Mesendoderm (in vitro differentiated cells): ENCODE measurements at regions not wholly inside any gene's neighbourhood (a gene's known extent, or its start where the extent isn't known, plus 50 kb on each side); places are given as distances from the start of the nearest gene placed in this dataset.
A peak's percentile ranks its signal among the peaks of the same experiment; 100 is the strongest.

ENCODE experiments used
- DNase-seq: peaks from one replicate; pipeline ENCODE4 v3.0.0; 2013
- H2AK5ac ChIP-seq: 2 replicates; pipeline ENCODE4 v1.6.1; 2013; ENCODE audit warnings: low read length, inconsistent platforms
- H2BK120ac ChIP-seq: 2 replicates; pipeline ENCODE4 v1.6.1; 2013; ENCODE audit warnings: low read depth, mild to moderate bottlenecking, low read length, moderate library complexity, mixed read lengths
- H2BK15ac ChIP-seq: replicated peaks from 2 replicates; pipeline ENCODE4 v1.6.1; 2013; ENCODE audit warnings: low read depth, mild to moderate bottlenecking, moderate library complexity
- H2BK5ac ChIP-seq: 2 replicates; pipeline ENCODE4 v1.6.1; 2013; ENCODE audit warnings: low read length, inconsistent platforms
- H3K18ac ChIP-seq: 2 replicates; pipeline ENCODE4 v1.6.1; 2013; ENCODE audit warnings: mild to moderate bottlenecking, low read length, mixed read lengths
- H3K23ac ChIP-seq: one replicate; pipeline ENCODE4 v1.6.1; 2013; ENCODE audit warnings: low read length
- H3K27ac ChIP-seq: 2 replicates; pipeline ENCODE4 v1.5.1; 2013; ENCODE audit warnings: low read depth, mild to moderate bottlenecking, inconsistent platforms, low read length, moderate library complexity
- H3K27me3 ChIP-seq: 2 replicates; pipeline ENCODE4 v1.6.1; 2013; ENCODE audit warnings: low read length, control low read depth, mild to moderate bottlenecking, inconsistent platforms; ENCODE audit not compliant: insufficient read depth, poor library complexity
- H3K36me3 ChIP-seq: 2 replicates; pipeline ENCODE4 v1.6.1; 2013; ENCODE audit warnings: low read length, inconsistent platforms; ENCODE audit not compliant: control insufficient read depth, insufficient read depth
- H3K4ac ChIP-seq: one replicate; pipeline ENCODE4 v1.6.1; 2013; ENCODE audit warnings: low read depth, mild to moderate bottlenecking, low read length, moderate library complexity
- H3K4me1 ChIP-seq: 2 replicates; pipeline ENCODE4 v1.6.1; 2013; ENCODE audit warnings: low read depth, low read length, inconsistent platforms; ENCODE audit not compliant: control insufficient read depth
- H3K4me2 ChIP-seq: 2 replicates; pipeline ENCODE4 v1.6.1; 2013; ENCODE audit warnings: low read length
- H3K4me3 ChIP-seq: 2 replicates; pipeline ENCODE4 v1.5.1; 2013; ENCODE audit warnings: mild to moderate bottlenecking, low read length
- H3K56ac ChIP-seq: one replicate; pipeline ENCODE4 v1.6.1; 2013; ENCODE audit warnings: low read length
- H3K79me1 ChIP-seq: 2 replicates; pipeline ENCODE4 v1.6.1; 2013; ENCODE audit warnings: low read length, inconsistent platforms
- H3K79me2 ChIP-seq: 2 replicates; pipeline ENCODE4 v1.6.1; 2013; ENCODE audit warnings: mild to moderate bottlenecking, low read length; ENCODE audit not compliant: control insufficient read depth, insufficient read depth
- H3K9ac ChIP-seq: 2 replicates; pipeline ENCODE4 v1.6.1; 2013; ENCODE audit warnings: low read length, inconsistent platforms
- H4K5ac ChIP-seq: one replicate; pipeline ENCODE4 v1.6.1; 2013; ENCODE audit warnings: low read length
- H4K8ac ChIP-seq: one replicate; pipeline ENCODE4 v1.6.1; 2013; ENCODE audit warnings: low read depth, mild to moderate bottlenecking, control low read depth, low read length, moderate library complexity
- WGBS: extraction: QIAGEN DNeasy Blood & Tissue Kit; methylation state at CpG from one replicate; pipeline ENCODE4 v1.1.7; 2013; ENCODE audit warnings: low lambda C conversion rate, missing lambda C conversion rate; ENCODE audit not compliant: insufficient coverage; ENCODE audit errors: extremely low coverage; 5-methylcytosine and 5-hydroxymethylcytosine counted together

- no peak overlapping the region for H4K5ac ChIP-seq
- H3K4me1 ChIP-seq = no peaks in the 10 kb centered on the region
- no peak overlapping the region for H3K4me2 ChIP-seq
- H4K8ac ChIP-seq = no peak overlapping the region
- no peak overlapping the region for H2BK120ac ChIP-seq
- no peaks in the 10 kb centered on the region for H3K27me3 ChIP-seq
- DNase-seq = no peak
- no peak overlapping the region for H2BK5ac ChIP-seq
- no peak overlapping the region for H3K4ac ChIP-seq
- no peak overlapping the region for H3K9ac ChIP-seq
- H3K36me3 ChIP-seq = no peaks in the 10 kb centered on the region
- WGBS = no CpG with 5 or more reads among the region's 3 CpGs
- H2AK5ac ChIP-seq = no peak overlapping the region
- H3K18ac ChIP-seq = no peak overlapping the region
- no peak overlapping the region for H3K4me3 ChIP-seq
- H3K79me1 ChIP-seq = no peaks in the 10 kb centered on the region
- H3K27ac ChIP-seq = no peak overlapping the region
- no peak overlapping the region for H3K56ac ChIP-seq
- H3K79me2 ChIP-seq = no peaks in the 10 kb centered on the region
- H3K23ac ChIP-seq = no peak overlapping the region
- no peak overlapping the region for H2BK15ac ChIP-seq
Observed at GRCh38 chr6:91132461-91132860, 545.6 kb upstream of the MAP3K7 start.

- H3K79me1 ChIP-seq = no peaks in the 10 kb centered on the region
- no peaks in the 10 kb centered on the region for H3K79me2 ChIP-seq
- no peak overlapping the region for H2BK120ac ChIP-seq
- no peak overlapping the region for H4K8ac ChIP-seq
- H3K9ac ChIP-seq = no peak overlapping the region
- no peak overlapping the region for H3K56ac ChIP-seq
- no peak overlapping the region for H2BK15ac ChIP-seq
- H3K36me3 ChIP-seq = no peaks in the 10 kb centered on the region
- H3K27me3 ChIP-seq = no peaks in the 10 kb centered on the region
- no peak overlapping the region for H2BK5ac ChIP-seq
- no peak overlapping the region for H3K18ac ChIP-seq
- H3K4me2 ChIP-seq = no peak overlapping the region
- no peak overlapping the region for H4K5ac ChIP-seq
- no peak overlapping the region for H3K23ac ChIP-seq
- H3K27ac ChIP-seq = no peak overlapping the region
- DNase-seq = no peak
- H3K4ac ChIP-seq = no peak overlapping the region
- no CpG with 5 or more reads among the region's 6 CpGs for WGBS
- no peak overlapping the region for H3K4me3 ChIP-seq
- no peak overlapping the region for H2AK5ac ChIP-seq
- no peaks in the 10 kb centered on the region for H3K4me1 ChIP-seq
Observed at GRCh38 chr6:91130126-91130525, 543.3 kb upstream of the MAP3K7 start.

- Histone ChIP-seq H3K4ac (no peak overlapping the region), H3K4me3 (no peak overlapping the region), H2BK5ac (no peak overlapping the region), H3K27me3 (no peaks in the 10 kb centered on the region), H4K8ac (no peak overlapping the region), H3K36me3 (no peaks in the 10 kb centered on the region), H3K9ac (no peak overlapping the region), H2AK5ac (no peak overlapping the region), H3K79me2 (no peaks in the 10 kb centered on the region), H4K5ac (no peak overlapping the region), H2BK120ac (no peak overlapping the region), H3K79me1 (no peaks in the 10 kb centered on the region), H3K4me2 (no peak overlapping the region), H3K56ac (no peak overlapping the region), H3K18ac (no peak overlapping the region), H3K23ac (no peak overlapping the region), H3K4me1 (no peaks in the 10 kb centered on the region), H2BK15ac (no peak overlapping the region), H3K27ac (no peak overlapping the region)
- DNase-seq = peak; percentile 58
Observed at GRCh38 chr6:91127752-91128151, 540.9 kb upstream of the MAP3K7 start.

GRCh38 chr6:91126876-91127275 lies 540.0 kb upstream of the MAP3K7 start:
- no CpG with 5 or more reads among the region's 5 CpGs for WGBS
- no peak overlapping the region for H4K5ac ChIP-seq
- H3K23ac ChIP-seq = no peak overlapping the region
- H3K4ac ChIP-seq = no peak overlapping the region
- no peaks in the 10 kb centered on the region for H3K36me3 ChIP-seq
- no peak overlapping the region for H3K4me2 ChIP-seq
- no peak for DNase-seq
- H2BK5ac ChIP-seq = no peak overlapping the region
- H2BK15ac ChIP-seq = no peak overlapping the region
- H4K8ac ChIP-seq = no peak overlapping the region
- no peak overlapping the region for H3K4me3 ChIP-seq
- no peak overlapping the region for H3K56ac ChIP-seq
- H3K79me2 ChIP-seq = no peaks in the 10 kb centered on the region
- no peak overlapping the region for H3K18ac ChIP-seq
- no peaks in the 10 kb centered on the region for H3K27me3 ChIP-seq
- no peaks in the 10 kb centered on the region for H3K4me1 ChIP-seq
- H3K79me1 ChIP-seq = no peaks in the 10 kb centered on the region
- H3K9ac ChIP-seq = no peak overlapping the region
- no peak overlapping the region for H3K27ac ChIP-seq
- H2BK120ac ChIP-seq = no peak overlapping the region
- H2AK5ac ChIP-seq = no peak overlapping the region

- no peak overlapping the region for H4K5ac ChIP-seq
- no peak overlapping the region for H2BK15ac ChIP-seq
- no peak overlapping the region for H3K23ac ChIP-seq
Observed at GRCh38 chr6:91117550-91117949, 530.7 kb upstream of the MAP3K7 start.

GRCh38 chr6:91114123-91114708 lies 527.3 kb upstream of the MAP3K7 start:
- Histone ChIP-seq H3K4me3 (no peak overlapping the region), H2BK15ac (no peak overlapping the region), H3K23ac (no peak overlapping the region), H3K79me2 (no peaks in the 10 kb centered on the region), H4K5ac (no peak overlapping the region), H3K27ac (no peak overlapping the region), H3K4me1 (no peaks in the 10 kb centered on the region), H2AK5ac (no peak overlapping the region), H3K4ac (no peak overlapping the region), H3K27me3 (no peaks in the 10 kb centered on the region), H3K18ac (no peak overlapping the region), H3K9ac (no peak overlapping the region), H3K79me1 (no peaks in the 10 kb centered on the region), H3K36me3 (no peaks in the 10 kb centered on the region), H2BK5ac (no peak overlapping the region), H3K4me2 (no peak overlapping the region), H3K56ac (no peak overlapping the region), H4K8ac (no peak overlapping the region), H2BK120ac (no peak overlapping the region)
- no peak for DNase-seq
- WGBS = no CpG with 5 or more reads among the region's 2 CpGs

More at GRCh38 chr6:91117550-91117949, 530.7 kb upstream of the MAP3K7 start:
- Histone ChIP-seq H2BK5ac (no peak overlapping the region), H3K36me3 (no peaks in the 10 kb centered on the region), H3K18ac (no peak overlapping the region), H4K8ac (no peak overlapping the region), H3K79me1 (no peaks in the 10 kb centered on the region), H3K4me3 (no peak overlapping the region), H3K4ac (no peak overlapping the region), H3K27me3 (no peaks in the 10 kb centered on the region), H3K9ac (no peak overlapping the region), H3K79me2 (no peaks in the 10 kb centered on the region), H2AK5ac (no peak overlapping the region), H3K4me2 (no peak overlapping the region), H3K4me1 (no peaks in the 10 kb centered on the region), H2BK120ac (no peak overlapping the region), H3K27ac (no peak overlapping the region), H3K56ac (no peak overlapping the region)
- no peak for DNase-seq
